GM23338 (cell line): ENCODE measurements at regions not wholly inside any gene's neighbourhood (a gene's known extent, or its start where the extent isn't known, plus 50 kb on each side); places are given as distances from the start of the nearest gene placed in this dataset.

Experiments used
- ATAC-seq: fragments of 200-7000 bp; cut with Tn5 transposase; 3 replicates; pipeline ENCODE4 v1.9.1; 2020
- DNase-seq: peaks from one replicate; pipeline ENCODE4 v3.0.0-alpha.2; 2015; ENCODE audit warnings: low spot score
- H2AFZ ChIP-seq: fragments of 200-600 bp; sonication (generic); 2 replicates; pipeline ENCODE4 v1.8.0; 2016; ENCODE audit warnings: antibody characterized with exemption, mild to moderate bottlenecking, moderate library complexity
- H3F3A ChIP-seq: fragments of 200-600 bp; sonication (generic); replicated peaks from 2 replicates; pipeline ENCODE4 v1.8.0; 2017; ENCODE audit warnings: antibody characterized with exemption, mixed run types, low read depth
- H3K27ac ChIP-seq: fragments of 200-600 bp; sonication (generic); 2 replicates; pipeline ENCODE4 v1.6.1; 2016; ENCODE audit warnings: low read depth
- H3K27me3 ChIP-seq: fragments of 200-600 bp; sonication (generic); 2 replicates; pipeline ENCODE4 v1.8.0; 2016; ENCODE audit warnings: mild to moderate bottlenecking, mixed run types, moderate library complexity; ENCODE audit not compliant: insufficient read depth
- H3K36me3 ChIP-seq: fragments of 200-600 bp; sonication (generic); 2 replicates; pipeline ENCODE4 v1.8.0; 2016; ENCODE audit warnings: mild to moderate bottlenecking; ENCODE audit not compliant: insufficient read depth
- H3K4me1 ChIP-seq: fragments of 200-600 bp; sonication (generic); 2 replicates; pipeline ENCODE4 v1.8.0; 2016; ENCODE audit warnings: mild to moderate bottlenecking, moderate library complexity; ENCODE audit not compliant: insufficient read depth
- H3K4me2 ChIP-seq: fragments of 200-600 bp; sonication (generic); 2 replicates; pipeline ENCODE4 v1.7.1; 2017; ENCODE audit warnings: mixed run types
- H3K4me3 ChIP-seq: fragments of 200-600 bp; sonication (generic); 2 replicates; pipeline ENCODE4 v1.6.1; 2016; ENCODE audit warnings: mixed run types
- H3K79me2 ChIP-seq: fragments of 200-600 bp; sonication (generic); replicated peaks from 2 replicates; pipeline ENCODE4 v1.8.0; 2017; ENCODE audit warnings: mild to moderate bottlenecking; ENCODE audit not compliant: insufficient read depth
- H3K9me2 ChIP-seq: fragments of 200-600 bp; sonication (generic); 2 replicates; pipeline ENCODE4 v1.8.0; 2017; ENCODE audit not compliant: insufficient read depth
- H4K20me1 ChIP-seq: fragments of 200-600 bp; sonication (generic); replicated peaks from 2 replicates; pipeline ENCODE4 v1.8.0; 2017; ENCODE audit warnings: mild to moderate bottlenecking; ENCODE audit not compliant: insufficient read depth
- H3K27ac Mint-ChIP-seq: 2 replicates; pipeline ENCODE4 v1.8.0; 2020; ENCODE audit warnings: inconsistent platforms, mild to moderate bottlenecking, moderate library complexity, mixed read lengths
- H3K27me3 Mint-ChIP-seq: 3 replicates; pipeline ENCODE4 v1.8.0; 2022; ENCODE audit warnings: low read depth, mild to moderate bottlenecking, moderate library complexity, mixed read lengths, inconsistent platforms; ENCODE audit not compliant: insufficient read depth, poor library complexity
- H3K36me3 Mint-ChIP-seq: 3 replicates; pipeline ENCODE4 v1.8.0; 2021; ENCODE audit warnings: low read depth, mild to moderate bottlenecking, inconsistent platforms, moderate library complexity, mixed read lengths
- H3K4me1 Mint-ChIP-seq: 3 replicates; pipeline ENCODE4 v1.8.0; 2020; ENCODE audit warnings: mild to moderate bottlenecking, inconsistent platforms, mixed read lengths
- H3K4me3 Mint-ChIP-seq: 3 replicates; pipeline ENCODE4 v1.8.0; 2021; ENCODE audit warnings: moderate library complexity, mild to moderate bottlenecking, inconsistent platforms, mixed read lengths
- H3K9me3 Mint-ChIP-seq: 3 replicates; pipeline ENCODE4 v1.8.0; 2020; ENCODE audit warnings: moderate library complexity, mild to moderate bottlenecking, inconsistent platforms, mixed read lengths
- CREB1 ChIP-seq: fragments of 250-450 bp; sonication (Bioruptor Pico); IDR thresholded peaks from 2 replicates; pipeline ENCODE4 v1.5.0; 2020; ENCODE audit warnings: low read depth, mild to moderate bottlenecking, moderate library complexity
- CTCF ChIP-seq, 2 experiments: fragments of 200-600 bp in 1 of 2; sonication (generic) in 1 of 2; conservative IDR thresholded peaks; 2 replicates each; pipeline versions ENCODE4 v1.5.1 to v1.6.1; 2016 to 2017; ENCODE audit warnings: antibody characterized with exemption in 2 of 2, low read depth in 2 of 2, mild to moderate bottlenecking in 2 of 2, moderate library complexity in 1 of 2
- ETS1 ChIP-seq: IDR thresholded peaks from 2 replicates; pipeline ENCODE4 v1.6.1; 2016; ENCODE audit warnings: antibody characterized with exemption
- EZH2phosphoT487 ChIP-seq: fragments of 200-600 bp; sonication (generic); IDR thresholded peaks from one replicate; pipeline ENCODE4 v1.8.1; 2018; ENCODE audit warnings: antibody characterized with exemption; ENCODE audit not compliant: unreplicated experiment
- JUNB ChIP-seq: IDR thresholded peaks from one replicate; pipeline ENCODE4 v1.6.1; 2016; ENCODE audit warnings: antibody characterized with exemption; ENCODE audit not compliant: unreplicated experiment
- NANOG ChIP-seq: IDR thresholded peaks from 2 replicates; pipeline ENCODE4 v1.6.1; 2016; ENCODE audit warnings: antibody characterized with exemption, borderline replicate concordance
- POLR2AphosphoS5 ChIP-seq: IDR thresholded peaks from 2 replicates; pipeline ENCODE4 v1.6.1; 2016; ENCODE audit warnings: antibody characterized with exemption, low read depth
- REST ChIP-seq: IDR thresholded peaks from one replicate; pipeline ENCODE4 v1.6.1; 2018; ENCODE audit warnings: antibody characterized with exemption; ENCODE audit not compliant: unreplicated experiment
- STAT1 ChIP-seq: IDR thresholded peaks from one replicate; pipeline ENCODE4 v1.6.1; 2016; ENCODE audit warnings: antibody characterized with exemption; ENCODE audit not compliant: unreplicated experiment
- ZNF114 ChIP-seq: fragments of 250-450 bp; sonication (Bioruptor Pico); IDR thresholded peaks from 2 replicates; pipeline ENCODE4 v1.5.0; 2020; ENCODE audit warnings: mild to moderate bottlenecking, moderate library complexity
- ZNF331 ChIP-seq: fragments of 250-450 bp; sonication (Bioruptor Pico); IDR thresholded peaks from 2 replicates; pipeline ENCODE4 v1.5.0; 2020; ENCODE audit warnings: low read depth, mild to moderate bottlenecking, moderate library complexity
- ZNF462 ChIP-seq: fragments of 250-450 bp; sonication (Bioruptor Pico); IDR thresholded peaks from 2 replicates; pipeline ENCODE4 v1.5.0; 2020; ENCODE audit warnings: mild to moderate bottlenecking, moderate library complexity

- Histone ChIP-seq H3K27ac (no peak overlapping the region), H3K4me2 (no peak overlapping the region), H3K9me2 (0 out of 2 replicates have a peak, but pooled peaks cover 4% of the 10 kb centered on the region), H3F3A (no peaks in the 10 kb centered on the region), H3K4me3 (no peak overlapping the region), H3K4me1 (no peaks in the 10 kb centered on the region), H3K27me3 (no peaks in the 10 kb centered on the region), H3K36me3 (no peaks in the 10 kb centered on the region), H2AFZ (no peak overlapping the region), H3K79me2 (no peaks in the 10 kb centered on the region), H4K20me1 (no peaks in the 10 kb centered on the region)
- TF ChIP-seq JUNB (no peak), POLR2AphosphoS5 (no peak), ZNF114 (CRISPR knock-in tag) (no peak), NANOG (no peak), ZNF462 (CRISPR knock-in tag) (no peak), STAT1 (no peak), EZH2phosphoT487 (no peak), REST (no peak), ZNF331 (no peak), CREB1 (CRISPR knock-in tag) (no peak), ETS1 (no peak), CTCF (conservative IDR thresholded peaks at IDR 0.05; ENCODE audit: low read depth in 2 of 2) (no peak)
- no peaks in the 10 kb centered on the region; the same call in 1 of the 3 replicates for H3K36me3 Mint-ChIP-seq
- no peak overlapping the region for H3K27ac Mint-ChIP-seq
- H3K9me3 Mint-ChIP-seq = no peaks in the 10 kb centered on the region; the same call in 2 of the 3 replicates
- no peaks in the 10 kb centered on the region for H3K4me1 Mint-ChIP-seq
- DNase-seq (no peak), ATAC-seq (no peak)
- no peak overlapping the region for H3K4me3 Mint-ChIP-seq
- H3K27me3 Mint-ChIP-seq = peaks cover 9% of the 10 kb centered on the region
These were observed 124.0 kb downstream of the MBD2 start for GRCh38 chr18:54100466-54100865.
